H1 (cell line): ENCODE measurements at regions not wholly inside any gene's neighbourhood (a gene's known extent, or its start where the extent isn't known, plus 50 kb on each side); places are given as distances from the start of the nearest gene placed in this dataset.

Experiments used
- CTCF ChIA-PET: fragments of 300-600 bp; sonication (Branson Sonifier 250); formaldehyde crosslinking; loops from one replicate; lab custom pipeline; 2021; ENCODE audit not compliant: partially characterized antibody; lab: Charles Lee
- POLR2A ChIA-PET: fragments of 300-600 bp; sonication (Branson Sonifier 250); formaldehyde crosslinking; loops from one replicate; lab custom pipeline; 2021; ENCODE audit warnings: inconsistent platforms; ENCODE audit not compliant: partially characterized antibody; lab: Charles Lee
- DNase-seq, 2 experiments: peaks; one replicate each; pipeline versions ENCODE4 v3.0.0 to v3.0.0-alpha.2; 2010 to 2022; ENCODE audit warnings: low spot score in 2 of 2, low read depth in 1 of 2, mixed read lengths in 1 of 2
- FAIRE-seq: peaks from 2 replicates; lab custom pipeline; 2011; peaks lifted over from hg19 to GRCh38; lab: Jason Lieb, UNC
- H2AFZ ChIP-seq: 2 replicates; pipeline ENCODE4 v1.8.1; 2012; ENCODE audit warnings: low read length, inconsistent platforms
- H2AK5ac ChIP-seq: 2 replicates; pipeline ENCODE4 v1.6.1; 2013; ENCODE audit warnings: low read depth, low read length
- H2BK120ac ChIP-seq: replicated peaks from 2 replicates; pipeline ENCODE3; 2013; ENCODE audit warnings: low read depth, low read length, inconsistent platforms
- H2BK12ac ChIP-seq: 2 replicates; pipeline ENCODE4 v1.6.1; 2013; ENCODE audit warnings: low read depth, low read length
- H2BK15ac ChIP-seq: 2 replicates; pipeline ENCODE4 v1.6.1; 2013; ENCODE audit warnings: low read length
- H2BK20ac ChIP-seq: 2 replicates; pipeline ENCODE4 v1.6.1; 2013; ENCODE audit warnings: low read length
- H2BK5ac ChIP-seq: 2 replicates; pipeline ENCODE4 v1.6.1; 2013; ENCODE audit warnings: low read depth, low read length
- H3K14ac ChIP-seq: 2 replicates; pipeline ENCODE4 v1.6.1; 2013; ENCODE audit warnings: inconsistent platforms; ENCODE audit not compliant: insufficient read length
- H3K18ac ChIP-seq: 2 replicates; pipeline ENCODE4 v1.6.1; 2013; ENCODE audit warnings: low read length; ENCODE audit errors: extremely low read depth
- H3K23ac ChIP-seq: 2 replicates; pipeline ENCODE4 v1.6.1; 2013; ENCODE audit warnings: inconsistent platforms; ENCODE audit not compliant: insufficient read length
- H3K23me2 ChIP-seq: 2 replicates; pipeline ENCODE4 v1.6.1; 2013; ENCODE audit warnings: low read depth, low read length
- H3K27ac ChIP-seq: 2 replicates; pipeline ENCODE4 v1.6.1; 2011; ENCODE audit warnings: low read depth, low read length, inconsistent platforms
- H3K27me3 ChIP-seq, 4 experiments: replicated peaks in 1 of 4; 1 replicate in 1 of 4; 2 replicates in 3 of 4; pipeline versions ENCODE4 v1.6.1 to v1.8.1; 2011 to 2013; ENCODE audit warnings: low read length in 3 of 4, mild to moderate bottlenecking in 3 of 4, inconsistent platforms in 2 of 4, mixed read lengths in 2 of 4, moderate library complexity in 1 of 4; ENCODE audit not compliant: control insufficient read depth in 3 of 4, insufficient read depth in 3 of 4; ENCODE audit errors: extremely low read depth in 1 of 4
- H3K36me3 ChIP-seq, 4 experiments: 2 replicates each; pipeline versions ENCODE4 v1.6.1 to v1.8.1; 2011 to 2013; ENCODE audit warnings: mild to moderate bottlenecking in 4 of 4, low read length in 3 of 4, moderate library complexity in 2 of 4, control low read depth in 1 of 4, inconsistent platforms in 1 of 4; ENCODE audit not compliant: insufficient read depth in 4 of 4, control insufficient read depth in 2 of 4
- H3K4ac ChIP-seq: replicated peaks from 2 replicates; pipeline ENCODE3; 2013; ENCODE audit warnings: low read length, low read depth, mixed read lengths, inconsistent platforms; ENCODE audit not compliant: insufficient read length
- H3K4me1 ChIP-seq, 4 experiments: replicated peaks in 1 of 4; 1 replicate in 1 of 4; 2 replicates in 3 of 4; pipeline versions ENCODE4 v1.6.1 to v1.8.1; 2011 to 2013; ENCODE audit warnings: low read length in 3 of 4, inconsistent platforms in 2 of 4, mixed read lengths in 1 of 4; ENCODE audit not compliant: insufficient read depth in 4 of 4, control insufficient read depth in 3 of 4
- H3K4me2 ChIP-seq, 2 experiments: 2 replicates each; pipeline versions ENCODE4 v1.6.1 to v1.8.1; 2011 to 2013; ENCODE audit warnings: low read depth in 2 of 2, low read length in 2 of 2, control low read depth in 1 of 2, inconsistent platforms in 1 of 2, mild to moderate bottlenecking in 1 of 2; ENCODE audit not compliant: insufficient read depth in 1 of 2
- H3K4me3 ChIP-seq, 4 experiments: fragments of 200-600, 300-600 bp in 1 of 4; sonication (generic), shearing (Covaris generic), sonication (Bioruptor Twin) in 1 of 4; 2 replicates each; pipeline versions ENCODE4 v1.5.1 to v1.8.1; 2011 to 2016; ENCODE audit warnings: low read length in 4 of 4, low read depth in 3 of 4, control low read depth in 2 of 4, inconsistent platforms in 2 of 4, mild to moderate bottlenecking in 2 of 4, mixed read lengths in 1 of 4, moderate library complexity in 1 of 4; ENCODE audit not compliant: insufficient read depth in 2 of 4; ENCODE audit errors: extremely low read depth in 1 of 4
- H3K56ac ChIP-seq: replicated peaks from 2 replicates; pipeline ENCODE3; 2013; ENCODE audit warnings: low read depth, mild to moderate bottlenecking, mixed read lengths, low read length, inconsistent platforms; ENCODE audit not compliant: insufficient read length
- H3K79me1 ChIP-seq: 2 replicates; pipeline ENCODE4 v1.6.1; 2013; ENCODE audit warnings: low read depth, low read length, control low read depth
- H3K79me2 ChIP-seq, 2 experiments: 2 replicates each; pipeline versions ENCODE4 v1.6.1 to v1.8.1; 2012 to 2013; ENCODE audit warnings: low read length in 2 of 2, mild to moderate bottlenecking in 2 of 2, inconsistent platforms in 1 of 2; ENCODE audit not compliant: insufficient read depth in 2 of 2, control insufficient read depth in 1 of 2
- H3K9ac ChIP-seq, 4 experiments: replicated peaks in 1 of 4; 1 replicate in 1 of 4; 2 replicates in 3 of 4; pipeline versions ENCODE4 v1.6.1 to v1.8.1; 2011 to 2013; ENCODE audit warnings: low read depth in 3 of 4, low read length in 3 of 4, control low read depth in 2 of 4, mild to moderate bottlenecking in 2 of 4, moderate library complexity in 2 of 4, inconsistent platforms in 1 of 4; ENCODE audit errors: extremely low read depth in 1 of 4
- H3K9me3 ChIP-seq, 2 experiments: 2 replicates each; pipeline versions ENCODE4 v1.6.1 to v1.8.1; 2012 to 2013; ENCODE audit warnings: mild to moderate bottlenecking in 2 of 2, moderate library complexity in 2 of 2, control low read depth in 1 of 2, inconsistent platforms in 1 of 2, low read depth in 1 of 2, low read length in 1 of 2, mixed read lengths in 1 of 2; ENCODE audit not compliant: insufficient read depth in 2 of 2
- H4K20me1 ChIP-seq, 2 experiments: replicated peaks in 1 of 2; 2 replicates each; pipeline versions ENCODE3 to v1.8.1; 2011 to 2013; ENCODE audit warnings: inconsistent platforms in 2 of 2, low read length in 2 of 2, mild to moderate bottlenecking in 1 of 2; ENCODE audit not compliant: insufficient read depth in 2 of 2, control insufficient read depth in 1 of 2
- H4K5ac ChIP-seq: 2 replicates; pipeline ENCODE4 v1.6.1; 2013; ENCODE audit warnings: low read length, low read depth, mixed read lengths, inconsistent platforms; ENCODE audit not compliant: insufficient read length
- H4K8ac ChIP-seq: 2 replicates; pipeline ENCODE4 v1.8.0; 2013; ENCODE audit warnings: mild to moderate bottlenecking, moderate library complexity, low read length, inconsistent platforms; ENCODE audit not compliant: insufficient read depth; ENCODE audit errors: extremely low read depth
- H4K91ac ChIP-seq: replicated peaks from 2 replicates; pipeline ENCODE3; 2013; ENCODE audit warnings: low read length, mixed read lengths, inconsistent platforms; ENCODE audit not compliant: insufficient read length
- ASH2L ChIP-seq: fragments of 200-600, 300-600 bp; sonication (generic); IDR thresholded peaks from one replicate; pipeline ENCODE4 v1.7.1; 2017; ENCODE audit warnings: low read length
- CREB1 ChIP-seq: IDR thresholded peaks from 2 replicates; pipeline ENCODE4 v1.6.1; 2012; ENCODE audit warnings: inconsistent platforms
- GABPA ChIP-seq: IDR thresholded peaks from 2 replicates; pipeline ENCODE4 v1.6.1; 2011; ENCODE audit warnings: mild to moderate bottlenecking, low read length, moderate library complexity, borderline replicate concordance; ENCODE audit not compliant: insufficient read depth
- KDM1A ChIP-seq: fragments of 200-600, 300-600 bp; sonication (generic); IDR thresholded peaks from 2 replicates; pipeline ENCODE4 v1.7.1; 2016; ENCODE audit warnings: mild to moderate bottlenecking, low read length, borderline replicate concordance
- RAD21 ChIP-seq, 2 experiments: IDR thresholded peaks in 1 of 2; conservative IDR thresholded peaks in 1 of 2; 2 replicates each; pipeline ENCODE4 v1.6.1; 2011; ENCODE audit warnings: low read depth in 2 of 2, low read length in 2 of 2, improper control_type of control experiment in 1 of 2, inconsistent platforms in 1 of 2, mild to moderate bottlenecking in 1 of 2, moderate library complexity in 1 of 2
- RXRA ChIP-seq: IDR thresholded peaks from 2 replicates; pipeline ENCODE4 v1.6.1; 2011; ENCODE audit warnings: low read depth, mild to moderate bottlenecking, low read length, moderate library complexity; ENCODE audit not compliant: insufficient read depth
- SAP30 ChIP-seq: fragments of 300-600 bp; sonication (generic); IDR thresholded peaks from 2 replicates; pipeline ENCODE4 v1.7.1; 2012; ENCODE audit warnings: low read length, moderate library complexity, mild to moderate bottlenecking, inconsistent platforms; ENCODE audit not compliant: insufficient read depth, insufficient replicate concordance
- SIN3A ChIP-seq, 2 experiments: IDR thresholded peaks in 1 of 2; conservative IDR thresholded peaks in 1 of 2; 2 replicates each; pipeline ENCODE4 v1.6.1; 2011 to 2012; ENCODE audit warnings: low read length in 2 of 2, improper control_type of control experiment in 1 of 2, low read depth in 1 of 2, mild to moderate bottlenecking in 1 of 2
- SIX5 ChIP-seq: IDR thresholded peaks from 2 replicates; pipeline ENCODE4 v1.6.1; 2011; ENCODE audit warnings: mild to moderate bottlenecking, low read depth, low read length
- ZNF274 ChIP-seq: IDR thresholded peaks from 2 replicates; pipeline ENCODE4 v1.7.0; 2012; ENCODE audit warnings: low read length, borderline replicate concordance; ENCODE audit errors: extremely low read depth
- WGBS, 2 experiments: shearing (Covaris generic) in 1 of 2; methylation state at CpG; one replicate each; pipeline versions ENCODE4 v1.1.6 to v1.1.7; 2013 to 2015; ENCODE audit warnings: low lambda C conversion rate in 2 of 2, mixed read lengths in 2 of 2, inconsistent platforms in 1 of 2, low coverage in 1 of 2, missing lambda C conversion rate in 1 of 2; ENCODE audit not compliant: insufficient replicate concordance in 2 of 2, insufficient coverage in 1 of 2, insufficient read length in 1 of 2; ENCODE audit errors: extremely low coverage in 1 of 2, missing lambda C conversion rate in 1 of 2; 5-methylcytosine and 5-hydroxymethylcytosine counted together

DNA sequence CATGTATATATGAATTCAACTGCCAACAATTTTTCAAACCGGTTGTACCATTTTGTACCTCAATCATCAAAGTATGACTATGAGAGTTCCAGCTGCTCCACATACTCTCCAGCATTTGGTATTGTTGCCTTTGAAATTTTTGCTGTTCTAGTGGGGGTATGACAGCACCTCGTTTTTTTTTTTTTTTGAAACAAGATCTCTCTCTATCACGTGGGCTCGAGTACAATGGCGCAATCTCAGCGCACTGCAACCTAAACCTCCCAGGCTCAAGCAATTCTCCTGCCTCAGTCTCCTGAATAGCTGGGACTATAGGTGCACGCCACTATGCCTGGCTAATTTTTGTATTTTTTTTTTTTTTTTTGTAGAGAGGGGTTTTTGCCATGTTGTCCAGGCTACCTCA lies 144.7 kb upstream of the JARID2 start:
- Histone ChIP-seq H3K23me2 (no peaks in the 10 kb centered on the region), H3K9me3 (0 out of 4 replicates have a peak, but pooled peaks cover 0 to 2% of the 10 kb centered on the region in 2 experiments), H3K27ac (no peak overlapping the region), H4K5ac (no peak overlapping the region), H3K4ac (no peak overlapping the region), H2BK12ac (no peak overlapping the region), H3K4me1 (no peaks in the 10 kb centered on the region), H3K14ac (no peak overlapping the region), H2AK5ac (no peak overlapping the region), H4K20me1 (no peaks in the 10 kb centered on the region), H3K79me1 (no peaks in the 10 kb centered on the region), H3K36me3 (no peaks in the 10 kb centered on the region), H4K8ac (no peak overlapping the region), H2BK5ac (no peak overlapping the region), H3K27me3 (no peaks in the 10 kb centered on the region), H3K4me2 (no peak overlapping the region), H3K79me2 (no peaks in the 10 kb centered on the region), H2BK15ac (no peak overlapping the region), H3K18ac (no peak overlapping the region), H3K4me3 (no peak overlapping the region), H4K91ac (no peak overlapping the region), H3K23ac (no peak overlapping the region), H2BK20ac (no peak overlapping the region), H2AFZ (no peak overlapping the region), H2BK120ac (no peak overlapping the region), H3K9ac (no peak overlapping the region), H3K56ac (no peak overlapping the region)
- ChIA-PET POLR2A (no interaction called here), CTCF (interaction anchor here (0.6 kb wide), 1 partner anchor 48 kb away, joined by 3 read pairs; no protein-coding TSS in a partner anchor)
- WGBS, 2 experiments: 88% methylated on average over 7 of the region's 7 CpGs; no CpG with 5 or more reads in 1 of the 2 experiments
- FAIRE-seq (no peak), DNase-seq (no peak)
- TF ChIP-seq ZNF274: no peak
- TF ChIP-seq SIX5: no peak
- TF ChIP-seq KDM1A: no peak
- TF ChIP-seq SAP30: no peak
- TF ChIP-seq RAD21 (IDR thresholded peaks at IDR 0.05 in 1 of 2, conservative IDR thresholded peaks at IDR 0.05 in 1 of 2; ENCODE audit: low read depth in 2 of 2, low read length in 2 of 2): no peak
- no peak for TF ChIP-seq RXRA
- TF ChIP-seq SIN3A (conservative IDR thresholded peaks at IDR 0.05 in 1 of 2, IDR thresholded peaks at IDR 0.05 in 1 of 2; ENCODE audit: low read depth in 1 of 2, low read length in 2 of 2): no peak
- TF ChIP-seq GABPA: no peak
- no peak for TF ChIP-seq ASH2L
- no peak for TF ChIP-seq CREB1
